Dermis microvascular lymphatic vessel endothelial cell (primary cell): ENCODE measurements at regions not wholly inside any gene's neighbourhood (a gene's known extent, or its start where the extent isn't known, plus 50 kb on each side); places are given as distances from the start of the nearest gene placed in this dataset.
"Not testable (repeated sequence)": the region's sequence is repeated elsewhere in the genome, so short reads cannot be mapped to it uniquely, and the experiment has no call there.

Experiments
- DNase-seq, 2 donors: peaks; one replicate each; pipeline versions ENCODE4 v3.0.0 to v3.0.0-alpha.2; 2010; ENCODE audit warnings: low read depth in 2 of 2

DNA sequence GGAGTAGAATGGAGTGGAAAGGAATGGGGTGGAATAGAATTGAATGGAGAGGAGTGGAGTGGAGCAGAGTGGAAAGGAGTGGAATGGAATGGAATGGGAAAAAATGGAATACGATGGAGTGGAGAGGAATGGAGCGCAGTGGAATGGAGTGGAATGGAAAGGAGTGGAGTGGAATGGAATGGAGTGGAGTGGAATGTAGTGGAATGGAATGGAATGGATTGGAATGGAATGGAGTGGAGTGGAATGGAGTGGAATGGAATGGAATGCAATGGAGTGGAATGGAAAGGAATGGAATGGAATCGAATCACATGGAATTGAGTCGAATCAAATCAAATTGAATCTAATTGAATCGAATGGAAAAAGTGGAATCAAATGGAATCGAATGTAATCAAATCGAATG, 1016.1 kb downstream of the CDY1 start:
- no peak for DNase-seq

DNA sequence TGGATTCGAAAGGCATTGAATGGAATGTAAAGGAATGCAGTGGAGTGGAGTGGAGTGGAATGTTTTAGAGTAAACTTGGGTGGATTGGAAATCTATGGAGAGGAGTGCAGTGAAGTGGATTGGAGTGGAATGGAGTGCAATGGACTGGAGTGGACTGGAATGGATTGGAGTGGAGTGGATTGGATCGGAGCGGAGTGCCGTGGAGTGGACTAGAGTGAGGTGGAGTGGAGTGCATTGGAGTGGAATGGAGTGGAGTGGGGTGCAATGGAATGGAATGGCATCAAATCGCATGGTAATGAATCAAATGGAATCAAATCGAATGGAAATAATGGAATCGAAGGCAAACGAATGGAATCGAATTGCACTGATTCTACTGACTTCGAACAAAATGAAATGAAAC, 1023.9 kb downstream of the CDY1 start:
- not testable (repeated sequence) for DNase-seq

DNA sequence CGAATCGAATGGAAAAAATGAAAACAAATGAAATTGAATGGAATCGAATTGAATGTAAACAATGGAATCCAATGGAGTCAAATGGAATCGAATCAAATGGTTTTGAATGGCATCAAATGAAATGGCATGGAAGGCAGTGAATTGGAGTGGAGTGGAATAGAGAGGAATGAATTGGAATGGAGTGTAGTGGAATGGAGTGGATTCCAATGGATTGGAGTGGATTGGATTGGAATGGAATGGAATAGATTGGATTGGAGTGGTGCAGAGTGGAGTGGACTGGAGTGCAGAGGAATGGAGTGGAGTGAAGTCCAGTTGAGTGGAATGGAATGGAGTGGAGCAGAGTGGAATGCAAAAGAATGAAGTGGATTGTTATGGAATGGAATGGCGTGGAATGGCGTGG, 1026.3 kb downstream of the CDY1 start:
- not testable (repeated sequence) for DNase-seq

DNA sequence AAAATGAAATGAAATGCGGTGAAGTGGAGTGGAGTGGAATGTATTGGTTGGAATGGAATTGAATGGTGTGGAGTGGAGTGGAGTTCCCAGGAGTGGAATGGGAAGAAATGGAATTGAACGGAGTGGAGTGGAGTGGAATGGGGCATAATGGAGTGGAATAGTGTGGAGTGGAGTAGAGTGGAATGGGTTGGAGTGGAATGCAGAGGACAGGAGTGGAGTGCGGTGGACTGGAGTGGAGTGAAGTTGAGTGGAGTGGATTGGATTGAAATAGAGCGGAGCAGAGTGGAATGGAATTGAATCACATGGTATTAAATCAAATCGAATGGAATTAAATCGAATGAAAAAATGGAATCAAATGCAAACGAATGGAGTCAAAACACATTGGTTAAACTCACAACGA, 1042.3 kb downstream of the CDY1 start:
- DNase-seq, result not testable (repeated sequence)

DNA sequence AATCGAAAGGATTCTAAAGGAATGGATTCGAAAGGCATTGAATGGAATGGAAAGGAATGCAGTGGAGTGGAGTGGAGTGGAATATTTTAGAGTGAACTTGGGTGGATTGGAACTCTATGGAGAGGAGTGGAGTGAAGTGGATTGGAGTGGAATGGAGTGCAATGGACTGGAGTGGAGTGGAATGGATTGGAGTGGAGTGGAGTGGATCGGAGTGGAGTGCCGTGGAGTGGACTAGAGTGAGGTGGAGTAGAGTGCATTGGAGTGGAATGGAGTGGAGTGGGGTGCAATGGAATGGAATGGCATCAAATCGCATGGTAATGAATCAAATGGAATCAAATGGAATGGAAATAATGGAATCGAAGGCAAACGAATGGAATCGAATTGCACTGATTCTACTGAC, 1044.8 kb downstream of the CDY1 start:
- DNase-seq, result not testable (repeated sequence)

DNA sequence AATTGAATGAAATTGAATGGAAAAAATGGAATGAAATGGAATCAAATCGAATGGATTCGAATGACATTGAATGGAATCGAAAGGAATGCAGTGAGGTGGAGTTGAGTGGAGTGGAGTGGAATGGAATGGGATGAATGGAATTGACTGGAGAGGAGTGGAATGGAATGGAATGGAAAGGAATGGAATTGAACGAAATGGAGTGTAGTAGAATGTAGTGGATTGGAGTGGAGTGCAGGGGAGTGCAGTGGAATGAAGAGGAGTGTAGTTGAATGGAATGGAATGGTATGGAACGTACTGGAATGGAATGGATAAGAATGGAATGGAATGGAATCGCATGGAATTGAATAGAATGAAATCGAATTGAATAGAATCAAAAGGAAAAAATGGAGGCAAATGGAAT, 1047.3 kb downstream of the CDY1 start:
- not testable (repeated sequence) for DNase-seq

DNA sequence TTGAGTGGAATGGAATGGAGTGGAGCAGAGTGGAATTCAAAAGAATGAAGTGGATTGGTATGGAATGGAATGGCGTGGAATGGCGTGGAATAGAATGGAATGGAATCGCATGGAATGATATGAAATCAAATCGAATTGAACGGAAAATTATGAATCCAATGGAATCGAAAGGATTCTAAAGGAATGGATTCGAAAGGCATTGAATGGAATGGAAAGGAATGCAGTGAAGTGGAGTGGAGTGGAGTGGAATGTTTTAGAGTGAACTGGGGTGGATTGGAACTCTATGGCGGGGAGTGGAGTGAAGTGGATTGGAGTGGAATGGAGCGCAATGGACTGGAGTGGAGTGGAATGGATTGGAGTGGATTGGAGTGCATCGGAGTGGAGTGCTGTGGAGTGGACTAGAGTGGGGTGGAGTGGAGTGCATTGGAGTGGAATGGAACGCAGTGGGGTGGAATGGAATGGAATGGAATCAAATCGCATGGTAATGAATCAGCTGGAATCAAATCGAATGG, 1048.5 kb downstream of the CDY1 start:
- peak in 1 of 2 donors; percentile 21 for DNase-seq

DNA sequence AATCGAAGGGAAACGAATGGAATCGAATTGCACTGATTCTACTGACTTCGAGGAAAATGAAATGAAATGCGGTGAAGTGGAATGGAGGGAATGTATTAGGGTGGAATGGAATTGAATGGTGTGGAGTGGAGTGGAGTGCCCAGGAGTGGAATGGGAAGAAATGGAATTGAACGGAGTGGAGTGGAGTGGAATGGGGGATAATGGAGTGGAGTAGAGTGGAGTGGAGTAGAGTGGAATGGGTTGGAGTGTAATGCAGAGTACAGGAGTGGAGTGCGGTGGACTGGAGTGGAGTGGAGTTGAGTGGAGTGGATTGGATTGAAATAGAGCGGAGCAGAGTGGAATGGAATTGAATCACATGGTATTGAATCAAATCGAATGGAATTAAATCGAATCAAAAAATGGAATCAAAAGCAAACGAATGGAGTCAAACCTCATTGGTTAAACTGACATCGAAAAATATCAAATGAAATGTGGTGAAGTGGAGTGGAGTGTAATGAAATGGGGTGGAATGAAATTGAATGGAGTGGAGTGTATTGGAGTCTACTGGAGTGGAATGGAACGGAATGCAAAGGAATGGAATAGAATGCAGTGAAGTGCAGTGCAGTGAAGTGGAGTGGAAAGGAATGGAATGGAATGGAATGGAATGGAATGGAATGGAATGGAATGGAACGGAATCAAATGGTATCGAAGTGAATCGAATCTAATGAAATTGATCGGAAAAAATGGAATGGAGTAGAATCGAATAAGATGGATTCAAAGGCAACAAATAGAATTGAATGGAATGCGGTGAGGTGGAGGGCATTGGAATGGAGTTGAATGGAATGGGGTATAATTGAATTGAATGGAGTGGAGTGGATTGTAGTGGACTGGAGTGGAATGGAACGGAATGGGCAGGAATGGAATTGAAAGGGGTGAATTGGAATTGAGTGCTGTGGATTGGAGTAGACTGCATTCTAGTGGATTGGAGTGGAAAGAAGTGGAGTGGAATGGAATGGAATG, 1049.3 kb downstream of the CDY1 start:
- DNase-seq, result peak in 1 of 2 donors; percentile 40
